Trophoblast cell (in vitro differentiated cells and primary cell): ENCODE measurements at regions not wholly inside any gene's neighbourhood (a gene's known extent, or its start where the extent isn't known, plus 50 kb on each side); places are given as distances from the start of the nearest gene placed in this dataset.

Source experiments
- DNase-seq, 2 donors: peaks; one replicate each; pipeline ENCODE4 v3.0.0-alpha.2; 2016
- H2AFZ ChIP-seq: 2 replicates; pipeline ENCODE4 v1.6.1; 2013; ENCODE audit warnings: low read length, moderate library complexity, mild to moderate bottlenecking; ENCODE audit not compliant: insufficient read depth, poor library complexity
- H2AK5ac ChIP-seq: 2 replicates; pipeline ENCODE4 v1.6.1; 2013; ENCODE audit warnings: mild to moderate bottlenecking, low read length
- H2BK120ac ChIP-seq: 2 replicates; pipeline ENCODE4 v1.6.1; 2013; ENCODE audit warnings: low read length, mild to moderate bottlenecking, moderate library complexity; ENCODE audit not compliant: insufficient read depth, poor library complexity
- H2BK12ac ChIP-seq: 2 replicates; pipeline ENCODE4 v1.6.1; 2013; ENCODE audit warnings: mild to moderate bottlenecking, low read length, moderate library complexity
- H2BK5ac ChIP-seq: 2 replicates; pipeline ENCODE4 v1.6.1; 2013; ENCODE audit warnings: low read length, low read depth, moderate library complexity, mild to moderate bottlenecking; ENCODE audit not compliant: poor library complexity
- H3K14ac ChIP-seq: 2 replicates; pipeline ENCODE4 v1.6.1; 2013; ENCODE audit warnings: mild to moderate bottlenecking, low read length
- H3K18ac ChIP-seq: 2 replicates; pipeline ENCODE4 v1.6.1; 2013; ENCODE audit warnings: mild to moderate bottlenecking, low read length
- H3K23ac ChIP-seq: 2 replicates; pipeline ENCODE4 v1.6.1; 2013; ENCODE audit warnings: low read length
- H3K27ac ChIP-seq: 2 replicates; pipeline ENCODE4 v1.5.1; 2013; ENCODE audit warnings: low read depth, mild to moderate bottlenecking, inconsistent platforms, low read length, moderate library complexity
- H3K27me3 ChIP-seq: 2 replicates; pipeline ENCODE4 v1.6.1; 2013; ENCODE audit warnings: inconsistent platforms, mild to moderate bottlenecking, low read length, moderate library complexity; ENCODE audit not compliant: insufficient read depth
- H3K36me3 ChIP-seq, 2 experiments: 1 replicate in 1 of 2; 2 replicates in 1 of 2; pipeline ENCODE4 v1.6.1; 2013; ENCODE audit warnings: low read length in 2 of 2, mild to moderate bottlenecking in 2 of 2, moderate library complexity in 1 of 2; ENCODE audit not compliant: insufficient read depth in 2 of 2, control insufficient read depth in 1 of 2
- H3K4ac ChIP-seq: 2 replicates; pipeline ENCODE4 v1.6.1; 2013; ENCODE audit warnings: low read depth, mild to moderate bottlenecking, low read length, moderate library complexity
- H3K4me1 ChIP-seq, 2 experiments: 1 replicate in 1 of 2; 2 replicates in 1 of 2; pipeline ENCODE4 v1.6.1; 2013; ENCODE audit warnings: low read length in 2 of 2, mild to moderate bottlenecking in 2 of 2, moderate library complexity in 1 of 2; ENCODE audit not compliant: insufficient read depth in 2 of 2, control insufficient read depth in 1 of 2
- H3K4me2 ChIP-seq: 2 replicates; pipeline ENCODE4 v1.6.1; 2013; ENCODE audit warnings: inconsistent platforms, mild to moderate bottlenecking, low read length, moderate library complexity
- H3K4me3 ChIP-seq: 2 replicates; pipeline ENCODE4 v1.5.1; 2013; ENCODE audit warnings: mild to moderate bottlenecking, low read depth, low read length, inconsistent platforms
- H3K79me1 ChIP-seq: one replicate; pipeline ENCODE4 v1.6.1; 2013; ENCODE audit warnings: low read length
- H3K79me2 ChIP-seq: 2 replicates; pipeline ENCODE4 v1.6.1; 2013; ENCODE audit warnings: low read length, mild to moderate bottlenecking; ENCODE audit not compliant: control insufficient read depth, insufficient read depth, poor library complexity
- H3K9ac ChIP-seq: 2 replicates; pipeline ENCODE4 v1.6.1; 2013; ENCODE audit warnings: mild to moderate bottlenecking, low read length
- H3K9me3 ChIP-seq: 2 replicates; pipeline ENCODE4 v1.6.1; 2013; ENCODE audit warnings: low read depth, mild to moderate bottlenecking, control low read depth, inconsistent platforms, low read length; ENCODE audit not compliant: insufficient read depth
- H4K12ac ChIP-seq: 2 replicates; pipeline ENCODE4 v1.6.1; 2013; ENCODE audit warnings: low read depth, mild to moderate bottlenecking, low read length, moderate library complexity
- H4K8ac ChIP-seq: 2 replicates; pipeline ENCODE4 v1.6.1; 2013; ENCODE audit warnings: low read depth, mild to moderate bottlenecking, low read length, moderate library complexity
- H4K91ac ChIP-seq: one replicate; pipeline ENCODE4 v1.6.1; 2013; ENCODE audit warnings: low read depth, mild to moderate bottlenecking, low read length, moderate library complexity
- WGBS: extraction: QIAGEN DNeasy Blood & Tissue Kit; methylation state at CpG from one replicate; pipeline ENCODE4 v1.1.7; 2013; ENCODE audit warnings: missing lambda C conversion rate; ENCODE audit not compliant: insufficient read length, insufficient coverage; ENCODE audit errors: extremely low coverage; 5-methylcytosine and 5-hydroxymethylcytosine counted together

DNA sequence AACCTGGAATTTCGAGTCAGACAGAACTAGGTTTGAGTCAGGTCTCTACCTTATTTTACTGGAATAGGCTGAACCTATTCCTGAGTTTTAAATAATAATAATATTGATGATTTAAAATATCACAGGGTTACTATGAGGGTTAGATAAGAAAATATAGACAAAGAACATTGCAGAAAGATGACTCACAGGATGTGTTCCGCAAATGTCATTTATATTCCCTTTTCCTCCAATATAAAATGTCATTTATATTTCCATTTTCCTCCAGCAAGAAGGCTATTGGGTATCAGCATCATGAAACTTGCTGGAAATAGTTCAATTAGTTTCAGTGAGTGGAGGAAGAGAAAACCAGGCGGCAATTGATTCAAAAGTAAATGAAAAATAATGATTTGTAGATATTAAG lies 163.9 kb upstream of the RASSF8 start:
- Histone ChIP-seq H3K4me1 (no peaks in the 10 kb centered on the region), H2BK120ac (no peak overlapping the region), H2BK12ac (no peak overlapping the region), H3K79me2 (no peaks in the 10 kb centered on the region), H3K23ac (no peak overlapping the region), H3K36me3 (no peaks in the 10 kb centered on the region), H3K14ac (no peak overlapping the region), H2AFZ (no peak overlapping the region), H3K4me2 (no peak overlapping the region), H2BK5ac (no peak overlapping the region), H3K9me3 (no peaks in the 10 kb centered on the region), H4K12ac (no peak overlapping the region), H3K79me1 (no peaks in the 10 kb centered on the region), H3K9ac (no peak overlapping the region), H4K91ac (no peak overlapping the region), H3K27me3 (no peaks in the 10 kb centered on the region), H2AK5ac (no peak overlapping the region), H4K8ac (no peak overlapping the region), H3K18ac (no peak overlapping the region), H3K27ac (no peak overlapping the region), H3K4ac (no peak overlapping the region), H3K4me3 (no peak overlapping the region)
- no peak for DNase-seq
- WGBS: no CpG with 5 or more reads among the region's 3 CpGs

GRCh38 chr12:25796523-25797000 lies 161.9 kb upstream of the RASSF8 start:
- Histone ChIP-seq H3K4me1 (no peaks in the 10 kb centered on the region), H3K36me3 (no peaks in the 10 kb centered on the region), H3K23ac (no peak overlapping the region), H2AK5ac (no peak overlapping the region), H3K79me1 (no peaks in the 10 kb centered on the region), H3K18ac (no peak overlapping the region), H3K9ac (no peak overlapping the region), H2AFZ (no peak overlapping the region), H3K4me3 (no peak overlapping the region), H3K4me2 (no peak overlapping the region), H3K27ac (no peak overlapping the region), H3K14ac (no peak overlapping the region), H2BK12ac (no peak overlapping the region), H3K9me3 (no peaks in the 10 kb centered on the region), H3K27me3 (no peaks in the 10 kb centered on the region), H2BK5ac (no peak overlapping the region), H4K8ac (no peak overlapping the region), H4K91ac (no peak overlapping the region), H2BK120ac (no peak overlapping the region), H3K4ac (no peak overlapping the region), H4K12ac (no peak overlapping the region), H3K79me2 (no peaks in the 10 kb centered on the region)
- no peak for DNase-seq
- whole genome bisulfite sequencing: no CpG with 5 or more reads among the region's 2 CpGs

DNA sequence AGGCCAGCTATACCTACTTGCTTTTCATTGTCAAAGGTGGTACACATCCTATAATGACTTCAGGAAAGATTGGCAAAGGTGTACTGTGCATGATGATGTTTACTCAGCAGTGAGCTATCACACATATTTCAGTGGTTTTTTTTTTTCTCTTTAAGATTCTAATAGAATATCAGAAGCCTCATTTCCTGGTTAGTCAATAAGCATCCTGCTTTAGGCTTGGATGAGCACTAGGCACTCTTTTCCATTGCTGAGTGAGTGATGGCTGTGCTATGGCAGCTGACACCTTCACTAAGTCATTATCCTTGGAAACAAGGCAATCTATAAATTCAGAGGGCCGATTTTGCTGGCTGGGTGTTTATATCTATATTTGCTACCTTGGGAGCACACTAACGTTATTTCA lies 161.1 kb upstream of the RASSF8 start:
- Histone ChIP-seq H2BK120ac (no peak overlapping the region), H4K8ac (no peak overlapping the region), H4K91ac (no peak overlapping the region), H3K27me3 (no peaks in the 10 kb centered on the region), H2AFZ (no peak overlapping the region), H2BK5ac (no peak overlapping the region), H3K18ac (no peak overlapping the region), H2BK12ac (no peak overlapping the region), H3K14ac (no peak overlapping the region), H3K36me3 (no peaks in the 10 kb centered on the region), H2AK5ac (no peak overlapping the region), H3K27ac (no peak overlapping the region), H3K79me2 (no peaks in the 10 kb centered on the region), H3K4ac (no peak overlapping the region), H3K4me2 (no peak overlapping the region), H3K79me1 (no peaks in the 10 kb centered on the region), H3K4me3 (no peak overlapping the region), H4K12ac (no peak overlapping the region), H3K23ac (no peak overlapping the region), H3K9ac (no peak overlapping the region), H3K9me3 (no peaks in the 10 kb centered on the region), H3K4me1 (no peaks in the 10 kb centered on the region)
- no peak for DNase-seq
- WGBS: no CpG with 5 or more reads among the region's 2 CpGs

DNA sequence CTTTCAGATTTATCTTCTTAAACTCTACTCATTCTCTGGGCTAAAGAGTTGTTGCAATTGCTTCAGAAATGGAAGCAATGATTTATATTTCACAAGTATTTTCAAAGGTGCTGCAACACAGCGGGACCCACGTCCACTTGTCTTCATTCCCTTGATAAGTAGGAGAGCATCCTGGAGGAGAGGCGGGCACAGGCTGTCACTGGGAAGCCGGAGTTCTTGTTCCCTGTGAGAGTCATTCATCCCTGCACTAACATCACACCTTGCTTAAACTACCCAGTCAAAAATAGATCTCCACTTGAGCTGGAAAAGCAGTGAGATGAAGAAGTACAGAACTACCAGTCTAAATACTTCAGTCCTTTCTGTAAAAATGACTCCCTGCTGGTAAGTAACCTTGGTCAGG lies 160.5 kb upstream of the RASSF8 start:
- Histone ChIP-seq H3K9ac (no peak overlapping the region), H2AK5ac (no peak overlapping the region), H3K4me1 (no peaks in the 10 kb centered on the region), H3K23ac (no peak overlapping the region), H2BK5ac (no peak overlapping the region), H3K4me2 (no peak overlapping the region), H3K27ac (no peak overlapping the region), H2AFZ (no peak overlapping the region), H2BK12ac (no peak overlapping the region), H3K9me3 (no peaks in the 10 kb centered on the region), H4K12ac (no peak overlapping the region), H2BK120ac (no peak overlapping the region), H3K4me3 (no peak overlapping the region), H3K36me3 (no peaks in the 10 kb centered on the region), H3K79me2 (no peaks in the 10 kb centered on the region), H3K14ac (no peak overlapping the region), H3K18ac (no peak overlapping the region), H4K91ac (no peak overlapping the region), H3K79me1 (no peaks in the 10 kb centered on the region), H3K4ac (no peak overlapping the region), H3K27me3 (no peaks in the 10 kb centered on the region), H4K8ac (no peak overlapping the region)
- WGBS: no CpG with 5 or more reads among the region's 4 CpGs
- no peak for DNase-seq
